ENCODE measurements at regions not wholly inside any gene's neighbourhood (a gene's known extent, or its start where the extent isn't known, plus 50 kb on each side); places are given as distances from the start of the nearest gene placed in this dataset.

DNA sequence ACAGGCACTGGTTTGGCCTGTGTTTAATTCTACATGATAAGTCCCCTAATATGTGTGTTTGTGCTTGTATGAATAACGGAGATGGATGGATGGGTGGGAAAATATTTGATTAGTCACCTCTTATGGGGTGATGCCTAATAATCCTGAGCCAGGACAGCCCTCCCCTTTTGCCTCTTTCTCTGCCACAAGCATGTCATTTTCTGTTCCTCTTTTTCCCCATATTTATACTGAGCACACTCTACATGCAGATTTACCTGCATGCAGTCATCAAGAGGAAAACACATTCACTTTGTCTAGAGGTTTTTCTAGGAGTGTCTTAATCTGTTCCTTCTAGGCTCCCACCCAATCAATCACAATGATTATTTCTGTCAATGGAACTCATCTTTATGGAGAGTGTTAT is 111.6 kb upstream of the TBX20 start:
- Histone ChIP-seq H3K9me3 (ENCODE audit: control insufficient read depth, insufficient read depth, low read length) (no peaks in the 10 kb centered on the region), H3K4me1 (ENCODE audit: control insufficient read depth, insufficient read depth, low read length) (no peaks in the 10 kb centered on the region), H3K27me3 (ENCODE audit: control insufficient read depth, insufficient read depth, low read length) (no peaks in the 10 kb centered on the region), H3K4me3 (ENCODE audit: low read length) (no peak overlapping the region), H3K36me3 (ENCODE audit: control insufficient read depth, insufficient read depth, low read length) (no peaks in the 10 kb centered on the region), H3K27ac (ENCODE audit: low read length) (no peak overlapping the region)
- H3K36me3 Mint-ChIP-seq, result no peaks in the 10 kb centered on the region
- no peaks in the 10 kb centered on the region for H3K27me3 Mint-ChIP-seq (ENCODE audit: low read depth in 2 of 2)
- no peaks in the 10 kb centered on the region for H3K4me1 Mint-ChIP-seq
- H3K9me3 Mint-ChIP-seq, result no peaks in the 10 kb centered on the region
- no peak overlapping the region for H3K27ac Mint-ChIP-seq
- DNase-seq (no peak), ATAC-seq (no peak)
- WGBS (ENCODE audit: insufficient coverage), result 67% methylated on average over 1 of the region's 1 CpG
- H3K4me3 Mint-ChIP-seq, result no peak overlapping the region
- intact Hi-C loops (cut with micrococcal nuclease), result no loop called here
- TF ChIP-seq, protein P1, sequence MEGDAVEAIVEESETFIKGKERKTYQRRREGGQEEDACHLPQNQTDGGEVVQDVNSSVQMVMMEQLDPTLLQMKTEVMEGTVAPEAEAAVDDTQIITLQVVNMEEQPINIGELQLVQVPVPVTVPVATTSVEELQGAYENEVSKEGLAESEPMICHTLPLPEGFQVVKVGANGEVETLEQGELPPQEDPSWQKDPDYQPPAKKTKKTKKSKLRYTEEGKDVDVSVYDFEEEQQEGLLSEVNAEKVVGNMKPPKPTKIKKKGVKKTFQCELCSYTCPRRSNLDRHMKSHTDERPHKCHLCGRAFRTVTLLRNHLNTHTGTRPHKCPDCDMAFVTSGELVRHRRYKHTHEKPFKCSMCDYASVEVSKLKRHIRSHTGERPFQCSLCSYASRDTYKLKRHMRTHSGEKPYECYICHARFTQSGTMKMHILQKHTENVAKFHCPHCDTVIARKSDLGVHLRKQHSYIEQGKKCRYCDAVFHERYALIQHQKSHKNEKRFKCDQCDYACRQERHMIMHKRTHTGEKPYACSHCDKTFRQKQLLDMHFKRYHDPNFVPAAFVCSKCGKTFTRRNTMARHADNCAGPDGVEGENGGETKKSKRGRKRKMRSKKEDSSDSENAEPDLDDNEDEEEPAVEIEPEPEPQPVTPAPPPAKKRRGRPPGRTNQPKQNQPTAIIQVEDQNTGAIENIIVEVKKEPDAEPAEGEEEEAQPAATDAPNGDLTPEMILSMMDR (IDR thresholded peaks at IDR 0.05), result no peak

DNA sequence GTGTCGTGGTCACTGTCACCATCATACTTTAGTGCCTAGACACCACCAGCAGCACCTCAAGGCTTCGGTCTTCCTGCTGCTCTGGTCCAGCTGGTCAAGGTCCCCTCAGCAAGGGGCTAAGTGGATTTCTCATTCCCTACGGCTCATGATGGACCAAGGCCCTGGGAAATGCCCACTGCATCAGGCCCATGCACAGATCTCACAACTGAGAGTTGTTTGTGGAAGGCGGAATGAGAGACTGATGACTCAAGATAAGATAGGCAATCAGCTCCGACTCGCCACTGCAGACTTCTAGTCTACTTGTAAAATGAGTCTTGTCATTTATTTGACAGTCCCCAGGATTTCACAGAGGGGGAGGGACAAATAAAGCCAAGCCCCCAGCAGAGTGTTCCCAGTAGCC is 108.4 kb upstream of the TBX20 start:
- Mint-ChIP-seq H3K36me3 (no peaks in the 10 kb centered on the region), H3K4me1 (no peaks in the 10 kb centered on the region), H3K27ac (no peak overlapping the region), H3K9me3 (no peaks in the 10 kb centered on the region), H3K27me3 (ENCODE audit: low read depth in 2 of 2) (no peaks in the 10 kb centered on the region), H3K4me3 (no peak overlapping the region)
- no peak overlapping the region for H3K4me3 ChIP-seq (ENCODE audit: low read length)
- no peaks in the 10 kb centered on the region for H3K36me3 ChIP-seq (ENCODE audit: control insufficient read depth, insufficient read depth, low read length)
- H3K27ac ChIP-seq (ENCODE audit: low read length), result no peak overlapping the region
- H3K4me1 ChIP-seq (ENCODE audit: control insufficient read depth, insufficient read depth, low read length), result no peaks in the 10 kb centered on the region
- intact Hi-C loops (cut with micrococcal nuclease), result no loop called here
- TF ChIP-seq, protein P1 (IDR thresholded peaks at IDR 0.05), result no peak
- no peaks in the 10 kb centered on the region for H3K9me3 ChIP-seq (ENCODE audit: control insufficient read depth, insufficient read depth, low read length)
- DNase-seq, result no peak
- no peak for ATAC-seq
- no peaks in the 10 kb centered on the region for H3K27me3 ChIP-seq (ENCODE audit: control insufficient read depth, insufficient read depth, low read length)
- 74% methylated on average over 6 of the region's 6 CpGs for WGBS (ENCODE audit: insufficient coverage)

DNA sequence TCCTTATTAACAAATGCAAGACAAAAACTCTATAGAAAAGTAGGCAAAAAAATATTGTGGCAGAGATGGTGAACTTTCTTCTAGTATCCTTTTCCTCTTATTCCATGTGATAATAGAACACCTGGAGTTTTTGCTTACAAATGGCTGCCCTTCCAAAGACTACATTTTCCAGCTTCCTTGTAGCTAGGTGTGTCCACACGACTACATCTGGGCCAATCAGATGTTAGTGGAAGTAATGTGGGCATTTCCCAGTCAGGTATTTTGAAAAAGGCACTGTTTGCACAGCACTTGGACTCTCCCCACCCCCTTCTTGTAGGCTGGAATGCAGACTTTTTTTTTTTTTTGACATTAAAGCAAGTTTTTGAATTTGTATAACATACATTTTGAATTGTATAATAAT is 105.5 kb upstream of the TBX20 start:
- no peaks in the 10 kb centered on the region for H3K9me3 ChIP-seq (ENCODE audit: control insufficient read depth, insufficient read depth, low read length)
- no peak overlapping the region for H3K4me3 ChIP-seq (ENCODE audit: low read length)
- intact Hi-C loops (cut with micrococcal nuclease), result no loop called here
- no peaks in the 10 kb centered on the region for H3K27me3 ChIP-seq (ENCODE audit: control insufficient read depth, insufficient read depth, low read length)
- no peaks in the 10 kb centered on the region for H3K36me3 ChIP-seq (ENCODE audit: control insufficient read depth, insufficient read depth, low read length)
- Mint-ChIP-seq H3K27ac (no peak overlapping the region), H3K27me3 (ENCODE audit: low read depth in 2 of 2) (peaks cover 12% of the 10 kb centered on the region in 2 donors), H3K9me3 (no peaks in the 10 kb centered on the region), H3K4me3 (no peak overlapping the region), H3K36me3 (no peaks in the 10 kb centered on the region), H3K4me1 (no peaks in the 10 kb centered on the region)
- DNase-seq, result no peak
- H3K27ac ChIP-seq (ENCODE audit: low read length), result no peak overlapping the region
- 67% methylated on average over 1 of the region's 1 CpG for WGBS (ENCODE audit: insufficient coverage)
- TF ChIP-seq, protein P1 (IDR thresholded peaks at IDR 0.05), result no peak
- H3K4me1 ChIP-seq (ENCODE audit: control insufficient read depth, insufficient read depth, low read length), result no peaks in the 10 kb centered on the region
- ATAC-seq, result no peak

DNA sequence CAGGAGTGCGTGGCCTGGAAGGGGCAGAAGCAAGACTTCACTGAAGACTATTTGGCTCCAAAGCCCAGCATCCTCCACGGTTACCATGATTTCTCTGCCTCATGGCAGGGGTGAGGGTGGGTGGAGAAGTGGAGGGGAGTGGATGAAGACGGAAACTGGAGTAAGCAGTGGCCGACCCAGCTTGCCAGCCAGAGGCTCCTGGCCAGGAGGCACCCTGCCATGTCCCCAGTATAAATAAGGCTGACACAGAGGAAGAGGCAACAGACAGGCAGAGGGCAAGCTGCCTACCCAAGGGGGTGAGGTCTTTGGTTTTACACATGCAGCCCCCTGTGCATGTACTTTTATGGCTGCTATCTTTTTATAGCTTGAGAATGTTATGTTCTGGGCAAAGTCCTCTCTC is 102.6 kb upstream of the TBX20 start:
- no peaks in the 10 kb centered on the region for H3K36me3 Mint-ChIP-seq
- Histone ChIP-seq H3K4me3 (ENCODE audit: low read length) (no peak overlapping the region), H3K36me3 (ENCODE audit: control insufficient read depth, insufficient read depth, low read length) (no peaks in the 10 kb centered on the region), H3K9me3 (ENCODE audit: control insufficient read depth, insufficient read depth, low read length) (no peaks in the 10 kb centered on the region), H3K27me3 (ENCODE audit: control insufficient read depth, insufficient read depth, low read length) (no peaks in the 10 kb centered on the region), H3K4me1 (ENCODE audit: control insufficient read depth, insufficient read depth, low read length) (no peaks in the 10 kb centered on the region), H3K27ac (ENCODE audit: low read length) (no peak overlapping the region)
- no peak overlapping the region for H3K27ac Mint-ChIP-seq
- no peaks in the 10 kb centered on the region for H3K9me3 Mint-ChIP-seq
- intact Hi-C loops (cut with micrococcal nuclease), result no loop called here
- H3K27me3 Mint-ChIP-seq (ENCODE audit: low read depth in 2 of 2), result peaks cover 12 to 15% of the 10 kb centered on the region in 2 donors
- 89% methylated on average over 4 of the region's 4 CpGs for WGBS (ENCODE audit: insufficient coverage)
- TF ChIP-seq, protein P1 (IDR thresholded peaks at IDR 0.05), result no peak
- H3K4me1 Mint-ChIP-seq, result no peaks in the 10 kb centered on the region
- ATAC-seq (no peak), DNase-seq (no peak)
- H3K4me3 Mint-ChIP-seq, result no peak overlapping the region
